ENCODE measurements at regions not wholly inside any gene's neighbourhood (a gene's known extent, or its start where the extent isn't known, plus 50 kb on each side); places are given as distances from the start of the nearest gene placed in this dataset.

DNA sequence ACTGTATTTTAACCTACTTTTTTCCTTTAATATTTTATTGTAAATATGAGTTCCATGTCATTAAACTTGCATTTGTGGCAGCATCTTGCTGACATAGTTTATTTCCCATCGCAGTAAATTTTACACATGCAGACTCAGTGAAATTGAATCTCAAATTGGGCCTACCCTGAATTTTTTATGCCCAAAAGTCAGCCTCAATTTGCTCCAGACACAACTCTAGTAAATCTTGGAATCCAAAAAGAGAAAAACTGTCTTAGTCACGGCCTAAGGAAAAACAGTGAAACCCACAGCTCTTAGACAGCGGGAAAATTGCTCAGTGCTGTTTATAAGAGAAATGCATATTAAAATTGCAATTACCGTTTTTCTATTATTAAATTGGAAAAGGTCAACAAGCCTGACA lies 85.3 kb upstream of the PCSK2 start:
- TF ChIP-seq, protein P1, sequence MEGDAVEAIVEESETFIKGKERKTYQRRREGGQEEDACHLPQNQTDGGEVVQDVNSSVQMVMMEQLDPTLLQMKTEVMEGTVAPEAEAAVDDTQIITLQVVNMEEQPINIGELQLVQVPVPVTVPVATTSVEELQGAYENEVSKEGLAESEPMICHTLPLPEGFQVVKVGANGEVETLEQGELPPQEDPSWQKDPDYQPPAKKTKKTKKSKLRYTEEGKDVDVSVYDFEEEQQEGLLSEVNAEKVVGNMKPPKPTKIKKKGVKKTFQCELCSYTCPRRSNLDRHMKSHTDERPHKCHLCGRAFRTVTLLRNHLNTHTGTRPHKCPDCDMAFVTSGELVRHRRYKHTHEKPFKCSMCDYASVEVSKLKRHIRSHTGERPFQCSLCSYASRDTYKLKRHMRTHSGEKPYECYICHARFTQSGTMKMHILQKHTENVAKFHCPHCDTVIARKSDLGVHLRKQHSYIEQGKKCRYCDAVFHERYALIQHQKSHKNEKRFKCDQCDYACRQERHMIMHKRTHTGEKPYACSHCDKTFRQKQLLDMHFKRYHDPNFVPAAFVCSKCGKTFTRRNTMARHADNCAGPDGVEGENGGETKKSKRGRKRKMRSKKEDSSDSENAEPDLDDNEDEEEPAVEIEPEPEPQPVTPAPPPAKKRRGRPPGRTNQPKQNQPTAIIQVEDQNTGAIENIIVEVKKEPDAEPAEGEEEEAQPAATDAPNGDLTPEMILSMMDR (IDR thresholded peaks at IDR 0.05), result no peak
- no peak for TF ChIP-seq POLR2A (IDR thresholded peaks at IDR 0.05)
